Left colon (tissue), 2 donors: ENCODE measurements at regions not wholly inside any gene's neighbourhood (a gene's known extent, or its start where the extent isn't known, plus 50 kb on each side); places are given as distances from the start of the nearest gene placed in this dataset.

Source experiments
- ATAC-seq: fragments of 200-7000 bp; cut with Tn5 transposase; one replicate; pipeline ENCODE4 v1.9.1; 2020; ENCODE audit warnings: mild to moderate bottlenecking, moderate library complexity
- DNase-seq, 2 donors: peaks; one replicate each; pipeline ENCODE4 v3.0.0-alpha.2; 2020
- intact Hi-C, 2 donors: fragments of 100-400 bp; cut with DNase I in 1 of 2; cut with micrococcal nuclease in 1 of 2; formaldehyde crosslinking; loops; one replicate each; pipeline versions ENCODE4 v1.11.2 to v1.14.0; 2022; cut with DNase I, micrococcal nuclease
- donor health status: DM: no; HTN: no; CAD: no.
- donor health status: DM: yes; HTN: yes; CAD: no.

- DNase-seq (no peak), ATAC-seq (no peak)
- intact Hi-C loops = no loop called here
Observed at GRCh38 chr2:45303417-45304202, 294.4 kb upstream of the SIX2 start.

DNA sequence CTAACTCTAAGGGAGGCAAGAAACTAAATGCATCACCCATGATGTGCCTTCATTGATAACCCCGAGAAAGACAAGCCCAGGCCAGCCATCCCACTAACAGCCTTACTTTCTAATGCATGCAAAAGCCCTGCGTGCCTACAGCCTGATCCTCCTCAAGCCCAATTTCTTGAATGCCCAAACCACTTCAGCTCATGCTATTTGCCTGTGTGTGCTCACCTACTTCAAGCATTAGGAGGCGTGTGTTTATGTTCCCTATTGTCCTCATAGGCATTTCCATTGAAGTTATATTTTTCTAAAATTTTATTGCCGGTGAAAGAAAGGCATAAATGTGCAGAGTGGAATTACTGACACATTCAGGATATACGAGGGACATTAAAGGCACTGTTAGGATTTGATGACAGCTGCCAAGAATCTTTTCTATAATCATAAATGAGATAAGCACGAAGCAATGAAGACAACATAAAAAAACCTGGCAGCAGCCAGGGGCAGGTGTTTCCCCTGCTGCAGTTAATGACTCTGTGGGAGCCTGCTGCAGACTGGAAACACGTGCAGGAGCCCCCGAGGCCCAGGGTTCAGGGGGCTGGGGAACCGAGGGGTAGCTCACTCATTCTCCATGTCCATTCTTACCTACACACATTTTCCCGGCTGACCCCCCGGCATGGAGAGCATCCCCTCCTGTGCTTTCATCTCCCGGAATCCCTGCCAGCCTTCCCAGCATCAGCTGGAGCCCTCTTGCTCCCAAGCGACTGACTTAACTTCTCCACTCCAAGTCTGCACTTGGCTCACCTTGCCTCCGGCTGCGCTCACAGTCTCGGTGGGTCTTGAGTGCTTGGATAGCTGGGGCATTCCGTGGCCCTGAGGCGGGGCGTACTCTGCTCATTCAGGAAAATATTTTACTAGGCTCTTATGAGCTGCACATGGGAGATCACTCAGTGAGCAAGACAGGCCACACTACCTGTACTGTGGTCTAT, 292.3 kb upstream of the SIX2 start:
- intact Hi-C loops = no loop called here
- DNase-seq = peak; percentile 19 to 40
- peak; percentile 88 for ATAC-seq

DNA sequence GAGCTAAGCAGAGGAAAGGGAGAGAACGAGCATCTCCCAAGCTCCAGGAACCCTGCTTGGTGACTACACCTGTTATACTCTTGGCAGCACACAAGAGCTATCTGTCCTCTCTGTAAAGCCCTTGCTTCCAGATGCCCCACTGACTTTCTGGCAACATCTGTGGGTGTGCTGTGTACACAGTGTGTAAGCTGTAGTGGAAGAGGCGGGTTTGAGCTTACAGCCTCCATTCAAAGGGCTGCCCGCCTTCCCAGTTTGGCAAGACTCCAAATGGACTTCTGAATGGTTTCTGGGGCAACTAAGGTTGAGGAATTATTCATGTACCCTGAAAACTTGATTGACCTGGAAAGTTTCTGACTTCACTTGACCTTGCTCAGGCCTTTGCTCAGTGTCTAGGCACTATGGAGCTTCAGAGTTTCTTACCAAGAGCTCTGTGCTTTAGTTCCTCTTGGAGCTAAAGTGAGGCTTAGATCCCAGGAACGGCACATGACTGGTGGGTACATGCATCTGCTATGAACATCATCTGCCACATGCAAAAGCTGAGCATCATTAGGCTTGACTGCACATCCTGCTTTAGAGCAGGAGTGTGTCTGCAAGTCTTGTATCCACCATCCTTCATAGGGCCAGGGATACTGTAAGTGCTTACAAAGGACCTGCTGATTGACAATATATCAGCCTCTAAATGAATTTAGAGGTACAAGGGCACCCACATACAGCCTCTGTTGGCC, 290.9 kb upstream of the SIX2 start:
- DNase-seq (peak; percentile 54 to 57), ATAC-seq (peak; percentile 85)
- intact Hi-C loops = no loop called here

DNA sequence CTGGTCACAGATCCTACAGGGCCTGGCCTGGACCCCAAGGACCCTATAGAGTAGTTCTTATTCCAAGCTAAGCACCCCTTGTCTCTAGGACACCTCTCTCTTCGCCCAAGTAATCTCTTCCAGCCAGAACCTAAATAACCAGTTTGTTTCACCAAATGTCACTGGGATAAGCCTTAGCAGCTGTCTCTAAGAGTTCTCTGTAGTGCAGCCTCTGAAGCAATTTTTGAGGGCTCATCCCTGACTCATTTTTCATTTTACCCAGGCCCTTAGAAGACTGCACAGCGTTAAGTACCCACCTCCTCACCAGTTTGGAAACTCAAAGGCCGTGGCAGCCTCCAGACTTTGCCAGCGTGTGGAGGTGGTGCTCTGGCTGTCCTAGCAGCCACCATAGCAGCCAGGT, 290.1 kb upstream of the SIX2 start:
- ATAC-seq = no peak
- intact Hi-C loops = no loop called here

GRCh38 chr2:45293182-45293581, 283.9 kb upstream of the SIX2 start:
- DNase-seq (no peak), ATAC-seq (no peak)
- intact Hi-C loops = no loop called here

More for the DNA sequence above, 290.1 kb upstream of the SIX2 start:
- no peak for DNase-seq

GRCh38 chr2:45291296-45291701, 282.0 kb upstream of the SIX2 start:
- DNase-seq = no peak
- ATAC-seq = no peak
- intact Hi-C loops = no loop called here

DNA sequence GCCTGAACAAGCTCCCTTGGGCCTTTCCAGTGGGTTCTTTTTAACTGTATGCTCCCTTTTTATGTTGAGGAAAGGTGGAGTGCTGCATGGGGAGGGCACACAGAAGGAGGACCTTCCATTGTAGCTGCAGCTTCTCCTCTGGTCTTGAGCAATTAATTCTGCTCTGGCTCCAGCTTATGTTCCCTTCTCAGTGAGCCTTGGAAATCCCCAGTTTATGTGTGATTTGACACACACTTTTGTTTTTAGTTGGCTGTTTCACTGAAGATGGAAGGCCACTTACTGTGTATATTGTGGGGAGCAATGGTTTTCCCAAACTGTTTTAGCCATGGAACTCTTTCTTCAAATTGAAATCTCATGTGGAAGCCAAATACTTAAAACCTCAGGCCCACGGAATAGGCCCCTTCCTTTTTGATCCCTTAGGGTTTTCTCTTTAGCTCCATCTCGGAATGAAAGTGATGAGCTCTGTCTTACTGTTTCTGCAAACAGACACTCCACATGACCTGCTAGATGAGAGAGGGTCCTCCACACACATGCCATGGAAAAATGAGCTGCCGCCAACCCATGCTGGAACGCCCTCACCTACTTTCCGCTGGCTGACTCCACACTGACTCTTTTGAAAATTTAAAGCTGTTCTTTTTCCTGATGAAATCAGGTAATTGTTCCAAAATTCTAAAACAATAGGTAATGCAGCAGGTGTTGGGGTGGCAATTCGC, 280.9 kb upstream of the SIX2 start:
- no peak for ATAC-seq
- intact Hi-C loops = no loop called here

DNA sequence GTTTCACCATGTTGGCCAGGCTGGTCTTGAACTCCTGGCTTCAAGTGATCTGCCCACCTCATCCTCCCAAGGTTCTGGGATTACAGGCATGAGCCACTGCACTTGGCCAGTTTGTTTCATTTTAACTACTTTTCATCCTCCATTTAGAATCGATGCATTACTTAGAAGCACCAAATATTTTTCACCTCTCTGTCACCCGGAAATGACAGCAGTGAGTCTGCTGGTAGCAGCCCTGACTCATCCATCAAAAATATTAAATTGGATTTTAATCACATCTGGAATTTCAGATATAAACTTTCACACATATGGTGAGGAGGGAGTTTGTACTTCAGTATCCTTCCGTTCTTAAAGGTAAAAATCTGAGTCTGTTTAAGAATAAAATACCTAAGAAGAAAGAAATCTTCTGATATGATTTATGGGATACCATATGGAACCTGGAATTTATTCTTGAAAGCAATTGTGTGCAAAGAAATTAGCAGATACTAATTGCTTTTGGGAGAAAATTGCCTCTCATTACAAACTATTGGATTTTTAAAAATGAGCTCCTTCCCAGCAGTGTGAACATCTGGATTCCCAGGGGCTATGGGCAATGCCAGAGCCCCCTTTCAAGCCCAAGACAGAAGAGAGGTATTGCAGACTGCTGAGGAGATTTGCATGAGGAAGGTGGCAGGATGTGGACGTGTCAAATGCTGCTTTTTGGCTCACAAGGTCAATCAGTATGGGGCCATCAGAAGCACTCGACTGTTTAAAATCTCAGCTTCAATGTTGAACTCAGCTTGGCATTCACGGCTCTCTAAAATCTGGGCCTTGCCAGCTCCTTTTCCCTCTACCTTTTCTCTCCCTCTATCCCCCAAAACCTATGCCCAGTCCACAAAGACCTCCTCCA, 279.5 kb upstream of the SIX2 start:
- intact Hi-C loops = no loop called here
- DNase-seq = no peak
- no peak for ATAC-seq

More for the DNA sequence above, 280.9 kb upstream of the SIX2 start:
- no peak for DNase-seq

GRCh38 chr2:45287045-45287444, 277.8 kb upstream of the SIX2 start:
- no peak for DNase-seq
- no peak for ATAC-seq
- intact Hi-C loops = no loop called here

DNA sequence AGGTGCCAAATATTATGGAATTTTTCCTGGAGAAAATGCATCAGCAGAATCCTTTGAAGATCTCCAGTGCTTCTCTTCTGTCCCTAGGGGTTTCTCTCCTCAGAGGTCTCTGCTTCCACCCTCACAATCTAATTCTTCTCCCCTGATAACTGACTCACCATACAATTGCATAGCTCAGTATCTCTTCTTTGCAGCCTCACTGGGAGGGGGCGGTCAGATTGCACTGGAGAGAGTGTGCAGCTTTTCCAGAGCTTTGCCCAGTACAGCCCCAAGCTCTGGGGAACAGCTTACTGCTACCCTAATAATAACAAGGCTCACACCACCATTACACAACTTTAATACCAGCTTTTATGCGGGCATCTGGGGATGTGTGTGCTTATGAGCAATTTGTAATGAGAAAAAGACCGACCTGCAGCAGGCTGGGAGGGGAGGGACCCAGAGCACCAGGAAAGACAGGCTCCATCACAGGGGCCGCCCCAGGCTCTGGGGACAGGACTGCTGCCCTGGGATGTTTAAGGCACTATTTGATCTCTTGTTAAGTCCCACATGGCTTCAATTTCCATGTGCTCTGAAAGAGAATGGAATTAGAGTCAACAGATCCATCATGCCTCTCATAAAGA, 276.6 kb upstream of the SIX2 start:
- no peak for ATAC-seq

GRCh38 chr2:45285311-45285710, 276.1 kb upstream of the SIX2 start:
- no peak for DNase-seq
- intact Hi-C loops = no loop called here
- ATAC-seq = no peak

More for the DNA sequence above, 276.6 kb upstream of the SIX2 start:
- intact Hi-C loops = no loop called here
- no peak for DNase-seq

DNA sequence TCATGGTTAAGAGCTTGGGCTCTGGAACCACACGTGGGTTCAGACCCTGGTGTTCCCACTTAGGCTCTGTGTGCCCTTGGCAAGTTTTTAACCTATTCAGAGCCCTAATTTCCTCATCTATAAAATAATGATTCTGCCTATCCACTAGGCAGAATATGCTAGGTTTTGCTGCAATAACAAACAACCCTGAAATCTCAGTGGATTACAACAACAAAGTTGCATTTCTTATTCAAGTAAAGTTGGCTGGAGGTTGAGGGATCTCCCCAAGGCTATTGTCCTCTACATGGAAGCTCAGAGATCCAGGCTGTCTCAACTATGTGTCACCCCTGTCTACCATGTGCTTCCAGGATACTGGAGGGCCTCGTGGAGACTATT, 275.4 kb upstream of the SIX2 start:
- no peak for ATAC-seq
- DNase-seq = no peak
- intact Hi-C loops = no loop called here

- ATAC-seq (no peak), DNase-seq (no peak)
- intact Hi-C loops = no loop called here
Observed at GRCh38 chr2:45283764-45284620, 274.7 kb upstream of the SIX2 start.

- intact Hi-C loops = no loop called here
- DNase-seq = no peak
- ATAC-seq = no peak
Observed at GRCh38 chr2:45282646-45283045, 273.4 kb upstream of the SIX2 start.

GRCh38 chr2:45281311-45281710, 272.1 kb upstream of the SIX2 start:
- DNase-seq = no peak
- intact Hi-C loops = no loop called here
- no peak for ATAC-seq

GRCh38 chr2:45280794-45281193, 271.5 kb upstream of the SIX2 start:
- ATAC-seq (no peak), DNase-seq (no peak)
- intact Hi-C loops = no loop called here

DNA sequence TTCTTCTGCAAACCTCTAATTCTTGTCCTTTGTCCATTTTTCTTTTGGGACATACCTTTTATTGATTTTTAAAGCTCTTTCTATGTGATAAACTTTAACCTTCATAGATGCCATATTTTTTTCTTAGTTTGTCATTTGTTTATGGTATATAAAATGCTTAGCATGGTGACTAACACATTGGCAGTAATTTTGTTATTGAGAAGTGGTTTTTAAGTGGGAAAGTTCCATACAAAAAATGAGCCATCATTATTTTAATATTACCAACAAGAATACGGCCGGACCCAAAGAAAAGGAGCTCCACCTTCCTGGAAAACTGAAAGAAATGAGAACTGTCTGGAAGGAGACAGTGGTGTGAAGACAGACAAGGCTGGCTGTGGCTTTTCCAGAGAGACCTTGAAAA, 270.1 kb upstream of the SIX2 start:
- intact Hi-C loops = no loop called here
- ATAC-seq (no peak), DNase-seq (no peak)
